ENCODE measurements at regions not wholly inside any gene's neighbourhood (a gene's known extent, or its start where the extent isn't known, plus 50 kb on each side); places are given as distances from the start of the nearest gene placed in this dataset.

DNA sequence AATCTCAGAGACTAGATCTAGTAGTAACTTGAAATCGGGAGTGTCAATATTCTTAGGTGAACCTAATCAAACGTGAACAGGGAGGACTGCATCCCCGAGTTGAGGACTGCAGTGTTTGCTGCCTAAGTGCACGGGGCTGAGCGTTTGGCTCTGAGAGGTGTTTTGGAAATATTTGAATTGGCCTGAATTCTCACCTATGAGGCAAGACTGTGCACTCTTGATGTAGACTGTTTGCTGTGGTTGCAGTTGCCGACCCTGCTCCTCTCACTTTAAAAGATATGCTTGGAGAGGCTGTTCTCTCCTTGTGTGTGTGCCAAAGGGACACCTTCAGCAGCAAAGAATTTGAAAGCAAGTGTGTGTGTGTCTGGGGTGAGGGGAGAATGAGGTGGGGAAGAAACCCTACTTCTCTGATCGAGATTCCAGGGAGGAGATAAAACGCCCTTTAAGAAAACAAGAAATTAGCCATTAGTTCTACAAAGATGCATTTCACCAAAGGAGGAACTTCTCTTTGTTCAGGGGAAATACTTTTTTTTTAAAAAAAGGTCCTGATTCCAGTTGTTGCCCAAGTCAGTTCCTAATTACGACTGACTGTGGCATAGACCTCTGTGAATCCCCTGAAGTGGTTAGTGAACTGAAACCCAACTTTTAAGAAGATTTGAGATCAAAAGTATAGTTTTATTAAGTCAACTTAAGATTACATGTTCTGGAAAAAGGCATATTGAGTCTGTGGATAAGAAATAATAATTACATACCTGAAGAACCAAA lies 106.6 kb downstream of the DYRK2 start:
- TF ChIP-seq, protein P1, sequence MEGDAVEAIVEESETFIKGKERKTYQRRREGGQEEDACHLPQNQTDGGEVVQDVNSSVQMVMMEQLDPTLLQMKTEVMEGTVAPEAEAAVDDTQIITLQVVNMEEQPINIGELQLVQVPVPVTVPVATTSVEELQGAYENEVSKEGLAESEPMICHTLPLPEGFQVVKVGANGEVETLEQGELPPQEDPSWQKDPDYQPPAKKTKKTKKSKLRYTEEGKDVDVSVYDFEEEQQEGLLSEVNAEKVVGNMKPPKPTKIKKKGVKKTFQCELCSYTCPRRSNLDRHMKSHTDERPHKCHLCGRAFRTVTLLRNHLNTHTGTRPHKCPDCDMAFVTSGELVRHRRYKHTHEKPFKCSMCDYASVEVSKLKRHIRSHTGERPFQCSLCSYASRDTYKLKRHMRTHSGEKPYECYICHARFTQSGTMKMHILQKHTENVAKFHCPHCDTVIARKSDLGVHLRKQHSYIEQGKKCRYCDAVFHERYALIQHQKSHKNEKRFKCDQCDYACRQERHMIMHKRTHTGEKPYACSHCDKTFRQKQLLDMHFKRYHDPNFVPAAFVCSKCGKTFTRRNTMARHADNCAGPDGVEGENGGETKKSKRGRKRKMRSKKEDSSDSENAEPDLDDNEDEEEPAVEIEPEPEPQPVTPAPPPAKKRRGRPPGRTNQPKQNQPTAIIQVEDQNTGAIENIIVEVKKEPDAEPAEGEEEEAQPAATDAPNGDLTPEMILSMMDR (IDR thresholded peaks at IDR 0.05; ENCODE audit: low read depth, low read length, poor library complexity, severe bottlenecking) = no peak
- TF ChIP-seq EZH2phosphoT487 (IDR thresholded peaks at IDR 0.05; ENCODE audit: borderline replicate concordance, low read length) = no peak
- no peaks in the 10 kb centered on the region for H3K27me3 ChIP-seq (ENCODE audit: control insufficient read depth, low read length)
- H3K9me3 ChIP-seq (ENCODE audit: control insufficient read depth, insufficient read depth, low read length) = no peaks in the 10 kb centered on the region
- H4K20me1 ChIP-seq (ENCODE audit: control insufficient read depth, insufficient read depth, low read depth, low read length) = no peaks in the 10 kb centered on the region
- H3K36me3 ChIP-seq (ENCODE audit: control insufficient read depth, low read length) = peaks cover 1% of the 10 kb centered on the region; the same call in 1 of the 2 replicates
- no peak overlapping the region for H3K27ac ChIP-seq (ENCODE audit: low read depth, low read length)
- H3K4me2 ChIP-seq (ENCODE audit: low read length) = no peak overlapping the region
- H3K4me1 ChIP-seq (ENCODE audit: control insufficient read depth, low read length) = peaks cover 52% of the 10 kb centered on the region
- H3F3A ChIP-seq (ENCODE audit: control insufficient read depth, insufficient read depth) = no peaks in the 10 kb centered on the region; the same call in 1 of the 2 replicates
- H3K4me3 ChIP-seq (ENCODE audit: low read length) = no peak overlapping the region
- no peaks in the 10 kb centered on the region for H3K9me2 ChIP-seq (replicated peaks; ENCODE audit: control insufficient read depth, low read length)
- no peaks in the 10 kb centered on the region for H3K79me2 ChIP-seq (ENCODE audit: control insufficient read depth, low read length)

DNA sequence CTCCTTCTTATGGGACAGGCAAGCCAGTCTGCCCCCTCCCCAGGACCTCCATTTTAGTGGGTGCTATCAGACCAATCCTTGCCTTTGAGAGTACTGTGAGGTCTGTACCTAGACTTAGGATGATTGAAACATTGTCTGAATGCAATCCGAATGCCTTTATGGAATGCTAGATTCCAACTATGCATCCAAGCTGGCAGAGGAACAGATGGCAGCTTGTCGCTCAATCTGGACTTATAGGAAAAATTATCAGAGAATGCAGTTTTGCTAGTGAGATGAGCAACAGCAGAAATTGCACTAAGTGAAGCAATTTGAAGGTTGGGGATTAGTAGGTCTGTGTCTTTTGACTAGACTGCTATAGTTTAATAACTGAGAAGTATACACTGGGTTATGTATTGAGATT lies 109.1 kb downstream of the DYRK2 start:
- peak overlapping the region; percentile 61 for H3K4me2 ChIP-seq (ENCODE audit: low read length)
- H3K27ac ChIP-seq (ENCODE audit: low read depth, low read length) = peak overlapping the region; percentile 81
- H3K9me2 ChIP-seq (replicated peaks; ENCODE audit: control insufficient read depth, low read length) = no peaks in the 10 kb centered on the region
- H3K4me3 ChIP-seq (ENCODE audit: low read length) = peak overlapping the region; percentile 32
- no peaks in the 10 kb centered on the region; the same call in 1 of the 2 replicates for H3F3A ChIP-seq (ENCODE audit: control insufficient read depth, insufficient read depth)
- no peaks in the 10 kb centered on the region for H4K20me1 ChIP-seq (ENCODE audit: control insufficient read depth, insufficient read depth, low read depth, low read length)
- TF ChIP-seq, protein P1 (IDR thresholded peaks at IDR 0.05; ENCODE audit: low read depth, low read length, poor library complexity, severe bottlenecking) = no peak
- no peak for TF ChIP-seq EZH2phosphoT487 (IDR thresholded peaks at IDR 0.05; ENCODE audit: borderline replicate concordance, low read length)
- H3K9me3 ChIP-seq (ENCODE audit: control insufficient read depth, insufficient read depth, low read length) = no peaks in the 10 kb centered on the region
- peaks cover 72% of the 10 kb centered on the region for H3K4me1 ChIP-seq (ENCODE audit: control insufficient read depth, low read length)
- no peaks in the 10 kb centered on the region for H3K27me3 ChIP-seq (ENCODE audit: control insufficient read depth, low read length)
- no peaks in the 10 kb centered on the region for H3K79me2 ChIP-seq (ENCODE audit: control insufficient read depth, low read length)
- peaks cover 3% of the 10 kb centered on the region; the same call in 1 of the 2 replicates for H3K36me3 ChIP-seq (ENCODE audit: control insufficient read depth, low read length)

DNA sequence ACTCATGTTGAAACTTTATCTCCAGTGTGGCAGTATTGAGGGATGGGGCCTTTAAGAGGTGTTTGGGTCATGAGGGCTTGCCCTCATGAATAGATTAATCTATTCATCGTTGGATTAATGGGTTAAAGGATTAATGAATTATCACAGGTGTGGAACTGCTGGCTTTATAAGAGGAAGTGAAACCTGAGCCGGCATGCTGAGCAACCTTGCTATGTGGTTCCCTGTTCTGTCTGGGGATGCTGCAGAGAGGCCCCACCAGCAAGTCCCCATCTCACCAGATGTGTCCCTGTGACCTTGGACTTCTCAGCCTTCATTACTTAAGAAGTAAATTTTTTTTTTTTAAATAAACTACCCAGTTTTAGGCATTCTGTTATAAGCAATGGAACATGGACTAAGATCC lies 109.6 kb downstream of the DYRK2 start:
- peak overlapping the region; percentile 33 for H3K4me3 ChIP-seq (ENCODE audit: low read length)
- H3K27ac ChIP-seq (ENCODE audit: low read depth, low read length) = peak overlapping the region; percentile 81
- no peaks in the 10 kb centered on the region for H3K27me3 ChIP-seq (ENCODE audit: control insufficient read depth, low read length)
- H3K79me2 ChIP-seq (ENCODE audit: control insufficient read depth, low read length) = no peaks in the 10 kb centered on the region
- no peaks in the 10 kb centered on the region; the same call in 1 of the 2 replicates for H3F3A ChIP-seq (ENCODE audit: control insufficient read depth, insufficient read depth)
- peak overlapping the region; percentile 61 for H3K4me2 ChIP-seq (ENCODE audit: low read length)
- TF ChIP-seq EZH2phosphoT487 (IDR thresholded peaks at IDR 0.05; ENCODE audit: borderline replicate concordance, low read length) = no peak
- TF ChIP-seq, protein P1 (IDR thresholded peaks at IDR 0.05; ENCODE audit: low read depth, low read length, poor library complexity, severe bottlenecking) = no peak
- no peaks in the 10 kb centered on the region for H3K9me2 ChIP-seq (replicated peaks; ENCODE audit: control insufficient read depth, low read length)
- H4K20me1 ChIP-seq (ENCODE audit: control insufficient read depth, insufficient read depth, low read depth, low read length) = no peaks in the 10 kb centered on the region
- H3K4me1 ChIP-seq (ENCODE audit: control insufficient read depth, low read length) = peaks cover 72% of the 10 kb centered on the region
- H3K9me3 ChIP-seq (ENCODE audit: control insufficient read depth, insufficient read depth, low read length) = no peaks in the 10 kb centered on the region
- H3K36me3 ChIP-seq (ENCODE audit: control insufficient read depth, low read length) = peaks cover 3% of the 10 kb centered on the region; the same call in 1 of the 2 replicates
